OCI-LY7 (cell line): ENCODE measurements at regions not wholly inside any gene's neighbourhood (a gene's known extent, or its start where the extent isn't known, plus 50 kb on each side); places are given as distances from the start of the nearest gene placed in this dataset.
"Not testable (repeated sequence)": the region's sequence is repeated elsewhere in the genome, so short reads cannot be mapped to it uniquely, and the experiment has no call there.

ENCODE experiments used
- BruUV-seq: library from RNA; stranded (reverse); fragments of 400-500 nt; replicated peaks from 2 replicates; lab custom pipeline; 2021; lab: Mats Ljungman, UMichigan
- CTCF ChIA-PET: fragments of 300-600 bp; sonication (Branson Sonifier 250); formaldehyde crosslinking; loops from one replicate; lab custom pipeline; 2022; ENCODE audit warnings: antibody characterized with exemption; ENCODE audit not compliant: unreplicated experiment; lab: Charles Lee
- POLR2A ChIA-PET: fragments of 300-600 bp; sonication (Branson Sonifier 250); formaldehyde crosslinking; loops from one replicate; lab custom pipeline; 2022; ENCODE audit warnings: antibody characterized with exemption; lab: Charles Lee
- DNase-seq: peaks from one replicate; pipeline ENCODE4 v3.0.0-alpha.2; 2015; ENCODE audit warnings: low spot score
- H2AFZ ChIP-seq: fragments of 200-600 bp; sonication (generic), shearing (Covaris generic); 2 replicates; pipeline ENCODE4 v1.6.1; 2014; ENCODE audit warnings: mild to moderate bottlenecking, antibody characterized with exemption, low read length, moderate library complexity
- H3K27ac ChIP-seq: fragments of 200-600 bp; sonication (generic); 2 replicates; pipeline ENCODE4 v1.5.1; 2014; ENCODE audit warnings: mixed run types, low read depth, mild to moderate bottlenecking, moderate library complexity, low read length, inconsistent platforms; ENCODE audit not compliant: poor library complexity, severe bottlenecking
- H3K36me3 ChIP-seq: fragments of 200-600 bp; sonication (generic); 2 replicates; pipeline ENCODE4 v1.6.1; 2014; ENCODE audit warnings: mild to moderate bottlenecking, antibody characterized with exemption, low read length, moderate library complexity, mixed read lengths; ENCODE audit not compliant: insufficient read depth
- H3K4me1 ChIP-seq: fragments of 200-600 bp; sonication (generic); 2 replicates; pipeline ENCODE4 v1.5.1; 2014; ENCODE audit warnings: mild to moderate bottlenecking, low read length; ENCODE audit not compliant: insufficient read depth, poor library complexity, severe bottlenecking
- H3K4me2 ChIP-seq: fragments of 200-600 bp; sonication (generic); 2 replicates; pipeline ENCODE4 v1.6.1; 2014; ENCODE audit warnings: mild to moderate bottlenecking, low read length
- H3K4me3 ChIP-seq: fragments of 200-600 bp; sonication (generic); 2 replicates; pipeline ENCODE4 v1.5.1; 2014; ENCODE audit warnings: mild to moderate bottlenecking, low read depth, low read length; ENCODE audit not compliant: poor library complexity, severe bottlenecking
- H3K79me2 ChIP-seq: fragments of 200-600 bp; sonication (generic); 2 replicates; pipeline ENCODE4 v1.6.1; 2016; ENCODE audit warnings: low read depth, mild to moderate bottlenecking, low read length, moderate library complexity, mixed read lengths; ENCODE audit not compliant: insufficient read depth
- H3K9me2 ChIP-seq: fragments of 200-600 bp; sonication (generic); 2 replicates; pipeline ENCODE4 v1.6.1; 2016; ENCODE audit warnings: mild to moderate bottlenecking, low read length, mixed read lengths; ENCODE audit not compliant: insufficient read depth
- H3K9me3 ChIP-seq: fragments of 200-600 bp; sonication (generic); 2 replicates; pipeline ENCODE4 v1.6.1; 2014; ENCODE audit warnings: mild to moderate bottlenecking, mixed run types, low read length, mixed read lengths
- H4K20me1 ChIP-seq: fragments of 200-600 bp; sonication (generic); 2 replicates; pipeline ENCODE4 v1.6.1; 2014; ENCODE audit warnings: mild to moderate bottlenecking, antibody characterized with exemption, low read length, moderate library complexity, mixed read lengths; ENCODE audit not compliant: insufficient read depth
- CTCF ChIP-seq: fragments of 200-600 bp; sonication (generic); conservative IDR thresholded peaks from 2 replicates; pipeline ENCODE4 v1.5.1; 2014; ENCODE audit warnings: mild to moderate bottlenecking, antibody characterized with exemption, low read length, moderate library complexity, mixed read lengths
- EZH2phosphoT487 ChIP-seq: fragments of 200-600 bp; sonication (generic); IDR thresholded peaks from 2 replicates; pipeline ENCODE4 v1.6.1; 2018; ENCODE audit warnings: low read depth, borderline replicate concordance, mild to moderate bottlenecking, mixed run types, antibody characterized with exemption, low read length, moderate library complexity, mixed read lengths
- intact Hi-C: fragments of 100-400 bp; cut with micrococcal nuclease; formaldehyde crosslinking; loops from one replicate; pipeline ENCODE4 v1.10.0; 2022; ENCODE audit not compliant: unreplicated experiment

- H3K36me3 ChIP-seq, result no peaks in the 10 kb centered on the region
- no peaks in the 10 kb centered on the region for H3K79me2 ChIP-seq
- H4K20me1 ChIP-seq, result no peaks in the 10 kb centered on the region
- no peaks in the 10 kb centered on the region for H3K9me2 ChIP-seq
- TF ChIP-seq CTCF (no peak), EZH2phosphoT487 (no peak)
- ChIA-PET CTCF (no interaction called here), POLR2A (no interaction called here)
- no peaks in the 10 kb centered on the region for H3K9me3 ChIP-seq
- H3K27ac ChIP-seq, result no peak overlapping the region
- H3K4me2 ChIP-seq, result no peak overlapping the region
- H3K4me3 ChIP-seq, result no peak overlapping the region
- H3K4me1 ChIP-seq, result no peaks in the 10 kb centered on the region
- no peak for DNase-seq
- intact Hi-C loops, result no loop called here
- H2AFZ ChIP-seq, result no peak overlapping the region
- BruUV-seq, result no TSS peak
Measured at GRCh38 chr12:131409211-131409610, 301.7 kb upstream of the SFSWAP start.

DNA sequence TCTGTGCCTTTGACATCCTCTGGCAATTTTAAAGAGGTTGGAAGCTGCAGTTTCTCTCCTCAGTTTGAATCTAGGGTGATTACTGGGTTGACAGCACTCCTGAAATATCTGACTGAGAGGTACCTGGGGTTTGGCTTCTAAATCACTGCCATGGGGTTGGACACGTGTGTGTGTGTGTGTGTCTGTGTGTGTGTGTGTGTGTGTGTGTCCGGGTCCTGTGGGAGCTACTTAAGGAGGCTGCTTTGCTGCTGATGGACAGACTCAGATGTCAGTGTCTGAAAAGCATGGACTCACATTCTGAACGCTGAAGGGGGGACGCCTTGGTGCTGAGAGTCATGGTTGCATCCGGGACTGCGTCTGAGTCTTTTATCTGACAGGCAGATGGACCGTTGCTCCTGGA lies 299.1 kb upstream of the SFSWAP start:
- H3K4me3 ChIP-seq, intact Hi-C loops, H3K79me2 ChIP-seq, BruUV-seq, H3K9me3 ChIP-seq, H2AFZ ChIP-seq, CTCF ChIA-PET, POLR2A ChIA-PET, H3K9me2 ChIP-seq, H3K27ac ChIP-seq, H3K4me2 ChIP-seq, H3K36me3 ChIP-seq, DNase-seq, H4K20me1 ChIP-seq, H3K4me1 ChIP-seq: not testable (repeated sequence)

DNA sequence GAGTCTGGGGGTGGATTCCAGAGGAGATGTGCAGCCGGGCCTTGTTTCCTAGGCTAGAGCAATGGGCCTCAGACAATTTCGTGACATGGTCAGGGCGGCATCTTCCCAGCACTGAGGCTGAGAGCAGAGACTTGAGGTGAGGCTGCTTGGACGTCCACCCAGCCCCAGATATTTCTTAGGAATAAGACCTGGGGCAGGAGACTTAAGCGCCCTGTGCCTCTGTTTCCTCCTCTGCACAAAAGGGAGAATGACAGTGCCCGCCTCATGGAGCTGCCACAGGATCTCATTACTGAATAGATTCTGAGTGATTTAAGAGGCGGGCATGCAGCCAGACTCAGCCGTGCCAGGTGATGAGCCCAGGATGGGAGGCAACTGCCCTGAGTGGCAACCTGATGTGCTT lies 297.9 kb upstream of the SFSWAP start:
- Histone ChIP-seq H3K9me3 (no peaks in the 10 kb centered on the region), H3K4me3 (no peak overlapping the region), H3K36me3 (no peaks in the 10 kb centered on the region), H3K4me2 (no peak overlapping the region), H4K20me1 (no peaks in the 10 kb centered on the region), H3K27ac (no peak overlapping the region), H3K9me2 (no peaks in the 10 kb centered on the region), H2AFZ (no peak overlapping the region), H3K4me1 (no peaks in the 10 kb centered on the region), H3K79me2 (no peaks in the 10 kb centered on the region)
- TF ChIP-seq EZH2phosphoT487, result no peak
- no peak for TF ChIP-seq CTCF
- DNase-seq, result no peak
- no TSS peak for BruUV-seq
- POLR2A ChIA-PET, result no interaction called here
- CTCF ChIA-PET, result no interaction called here
- intact Hi-C loops, result no loop called here
